ENCODE measurements at regions not wholly inside any gene's neighbourhood (a gene's known extent, or its start where the extent isn't known, plus 50 kb on each side); places are given as distances from the start of the nearest gene placed in this dataset.
"Not testable (repeated sequence)": the region's sequence is repeated elsewhere in the genome, so short reads cannot be mapped to it uniquely, and the experiment has no call there.

- no peak for DNase-seq
Observed at GRCh38 chr7:126177782-126178181, 1075.0 kb downstream of the GRM8 start.

GRCh38 chr7:126166645-126167044 lies 1086.1 kb downstream of the GRM8 start:
- DNase-seq = no peak

GRCh38 chr7:126163647-126164046 lies 1089.1 kb downstream of the GRM8 start:
- DNase-seq = no peak

GRCh38 chr7:126157391-126157790 lies 1095.3 kb downstream of the GRM8 start:
- DNase-seq = no peak

- no peak for DNase-seq
Observed at GRCh38 chr7:126150278-126150958, 1102.3 kb downstream of the GRM8 start.

DNA sequence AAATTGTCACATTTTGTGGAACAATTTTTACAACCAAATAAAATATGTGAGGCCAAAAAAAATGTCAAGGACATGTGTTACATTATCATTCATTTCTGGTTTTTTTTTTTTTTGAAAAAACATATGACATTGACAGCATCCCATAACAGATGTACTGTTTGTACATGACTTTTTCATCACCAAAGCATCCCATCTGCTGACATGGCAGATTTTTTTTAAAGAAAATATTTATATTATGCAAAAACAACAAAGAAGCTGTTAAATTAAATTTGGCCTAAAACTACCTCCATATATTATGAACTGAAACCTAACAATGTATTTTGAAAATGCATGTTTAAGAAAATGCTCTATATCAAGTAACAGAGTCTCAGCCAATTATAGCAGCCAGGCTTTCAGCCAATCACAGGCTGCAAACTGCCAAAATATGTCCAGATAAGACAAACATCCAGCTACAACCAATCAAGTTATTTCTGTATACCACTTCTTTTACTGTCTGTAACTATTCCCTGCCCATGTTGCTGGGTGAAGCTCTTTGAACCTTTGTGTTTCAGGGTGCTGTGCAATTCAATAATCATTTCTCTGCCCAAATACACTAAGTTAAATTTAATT lies 1111.8 kb downstream of the GRM8 start:
- no peak for DNase-seq

DNA sequence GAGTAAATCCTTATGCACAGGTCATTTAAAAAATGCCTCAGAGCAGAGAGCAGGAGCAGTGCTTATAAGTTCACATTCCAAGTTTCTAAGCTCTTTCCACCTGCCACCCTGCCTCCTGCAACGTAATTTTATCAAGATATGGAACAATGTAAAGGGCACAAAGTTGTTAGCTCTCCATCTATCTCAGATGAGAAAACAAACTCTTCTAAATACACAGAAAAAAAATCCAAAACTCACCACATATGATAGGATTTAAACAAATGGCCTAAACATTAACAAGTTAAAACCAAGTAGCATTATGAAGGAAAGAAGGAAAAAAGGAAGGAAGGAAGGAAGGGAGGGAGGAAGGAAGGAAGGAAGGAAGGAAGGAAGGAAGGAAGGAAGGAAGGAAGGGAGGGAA lies 1132.8 kb downstream of the GRM8 start:
- no peak for DNase-seq

DNA sequence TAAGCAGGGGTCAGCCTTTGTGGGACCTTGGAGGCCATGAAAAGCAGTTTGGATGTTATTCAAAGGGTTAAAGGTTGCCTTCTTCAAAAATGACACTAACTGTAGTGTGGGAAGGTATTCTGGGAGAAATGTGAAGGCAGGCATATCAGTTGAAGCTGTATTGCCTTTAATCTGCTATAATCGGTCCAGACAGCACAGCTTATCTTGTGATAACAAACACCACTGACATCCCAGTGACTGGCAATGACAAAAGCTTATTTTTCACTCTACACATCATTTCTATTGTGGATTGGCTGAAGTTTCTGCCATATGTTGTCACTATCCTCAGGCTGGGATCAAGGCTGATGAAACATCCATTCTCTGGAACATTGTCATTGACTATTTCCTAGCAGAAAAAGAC lies 1149.2 kb downstream of the GRM8 start:
- no peak for DNase-seq

- DNase-seq = no peak
Observed at GRCh38 chr7:126083014-126083413, 1153.4 kb upstream of the POT1 start.

GRCh38 chr7:126079581-126079980 lies 1150.0 kb upstream of the POT1 start:
- no peak for DNase-seq

GRCh38 chr7:126079151-126079550 lies 1149.5 kb upstream of the POT1 start:
- DNase-seq = no peak

GRCh38 chr7:126065766-126066165 lies 1136.1 kb upstream of the POT1 start:
- no peak for DNase-seq

- DNase-seq = no peak
Observed at GRCh38 chr7:126057979-126058378, 1128.4 kb upstream of the POT1 start.

DNA sequence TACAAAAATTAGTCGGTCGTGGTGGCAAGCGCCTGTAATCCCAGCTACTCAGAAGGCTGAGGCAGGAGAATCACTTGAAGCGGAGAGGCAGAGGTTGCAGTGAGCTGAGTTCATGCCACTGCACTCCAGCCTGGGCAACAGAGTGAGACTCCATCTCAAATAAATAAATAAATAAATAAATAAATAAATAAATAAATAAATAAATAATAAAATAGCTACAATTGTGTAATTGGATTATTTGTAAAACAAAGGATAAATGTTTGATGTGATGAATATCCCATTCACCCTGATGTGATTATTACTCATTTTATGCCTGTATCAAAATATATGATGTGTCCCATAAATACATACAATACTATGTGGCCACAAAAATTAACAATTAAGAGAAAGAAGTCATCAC lies 1127.0 kb upstream of the POT1 start:
- not testable (repeated sequence) for DNase-seq

- DNase-seq = no peak
Observed at GRCh38 chr7:126052229-126052628, 1122.6 kb upstream of the POT1 start.

DNA sequence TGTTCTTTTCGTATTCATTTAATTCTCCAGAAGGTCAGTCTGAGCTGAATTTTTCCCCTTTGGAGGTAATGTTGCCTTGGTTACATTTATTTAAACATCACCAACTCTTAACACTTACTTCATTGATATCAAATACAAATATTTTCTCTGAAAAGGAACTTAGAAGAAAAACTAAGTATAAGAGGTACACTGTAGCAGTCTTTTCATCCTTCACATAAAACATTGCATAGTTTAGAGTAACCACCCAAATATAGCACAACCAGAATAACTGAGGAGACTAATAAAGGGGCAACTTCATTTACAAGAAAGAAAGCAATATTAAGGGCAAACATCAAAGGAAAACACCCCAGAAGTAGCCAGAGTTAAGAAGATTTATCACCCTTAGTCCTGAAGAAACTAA lies 1115.0 kb upstream of the POT1 start:
- DNase-seq = no peak

DNA sequence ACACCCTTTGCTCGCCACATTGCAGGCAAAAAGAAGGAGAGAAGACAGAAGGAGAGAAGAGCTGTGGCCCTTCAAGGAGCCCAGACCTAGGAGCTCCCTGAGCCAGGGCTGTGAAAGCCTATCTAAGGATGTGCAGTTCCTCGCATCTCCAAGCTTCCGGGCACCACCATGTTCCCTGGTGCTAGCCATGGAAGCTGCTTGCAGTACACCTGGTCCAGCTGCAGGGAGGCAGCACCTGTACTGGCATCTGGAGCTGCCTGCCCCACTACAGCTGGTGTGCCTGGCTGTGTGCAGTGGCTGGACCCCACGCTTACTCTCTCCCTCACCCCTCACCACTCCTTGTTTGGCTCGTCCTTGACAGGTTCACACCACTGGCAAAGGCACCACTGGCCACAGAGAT lies 1111.8 kb upstream of the POT1 start:
- DNase-seq = no peak

- no peak for DNase-seq
Observed at GRCh38 chr7:126040114-126041045, 1110.8 kb upstream of the POT1 start.

DNA sequence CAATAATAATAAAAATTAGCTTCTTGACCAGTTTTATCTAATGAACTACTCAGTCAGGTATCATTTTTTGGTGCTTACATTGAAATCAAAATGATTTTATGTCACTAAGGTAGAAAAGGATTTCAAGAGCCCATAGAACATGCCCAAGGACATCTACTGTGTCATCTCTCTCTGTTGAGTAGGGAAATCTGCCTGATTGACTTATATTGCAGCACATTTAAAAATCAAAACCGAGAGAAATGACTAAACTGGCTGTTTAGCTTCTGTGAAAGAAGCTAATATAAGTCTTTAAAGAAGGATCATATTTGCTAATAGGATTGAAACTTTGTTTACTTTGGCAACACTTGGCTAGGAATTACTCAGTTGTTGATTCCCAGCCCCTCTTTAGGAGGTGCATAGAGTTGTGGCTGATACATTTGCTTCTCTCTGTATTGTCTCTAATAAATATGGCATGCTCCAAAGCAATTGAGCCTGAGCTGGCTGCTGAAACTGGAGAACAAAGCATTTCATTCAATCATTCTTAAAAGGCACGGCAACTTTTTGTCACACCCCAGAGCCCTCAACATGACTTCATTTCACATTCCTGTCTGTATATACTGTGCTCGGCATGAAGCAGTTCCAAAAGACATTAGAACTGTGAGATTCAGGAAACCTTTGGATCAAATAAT lies 1096.9 kb upstream of the POT1 start:
- no peak for DNase-seq

DNA sequence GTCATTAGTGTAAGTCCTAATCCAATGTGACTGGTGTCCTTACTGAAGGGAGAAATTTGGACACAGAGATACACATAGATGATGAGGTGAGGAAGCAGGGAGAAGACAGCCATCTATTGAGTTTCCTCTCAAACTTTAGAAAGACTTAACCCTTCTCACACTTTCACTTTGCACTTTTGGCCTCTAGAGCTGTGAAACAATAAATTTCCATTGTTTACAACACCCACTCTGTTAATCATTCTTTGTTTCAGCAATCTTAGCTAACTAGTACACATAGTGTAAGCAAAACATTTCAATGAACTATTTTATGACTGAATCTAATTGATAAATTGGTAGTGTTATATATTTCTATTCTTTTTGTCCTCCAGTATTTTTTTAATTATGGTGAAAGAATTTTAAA lies 1092.8 kb upstream of the POT1 start:
- DNase-seq = no peak

GRCh38 chr7:126016722-126017121 lies 1087.1 kb upstream of the POT1 start:
- no peak for DNase-seq

DNA sequence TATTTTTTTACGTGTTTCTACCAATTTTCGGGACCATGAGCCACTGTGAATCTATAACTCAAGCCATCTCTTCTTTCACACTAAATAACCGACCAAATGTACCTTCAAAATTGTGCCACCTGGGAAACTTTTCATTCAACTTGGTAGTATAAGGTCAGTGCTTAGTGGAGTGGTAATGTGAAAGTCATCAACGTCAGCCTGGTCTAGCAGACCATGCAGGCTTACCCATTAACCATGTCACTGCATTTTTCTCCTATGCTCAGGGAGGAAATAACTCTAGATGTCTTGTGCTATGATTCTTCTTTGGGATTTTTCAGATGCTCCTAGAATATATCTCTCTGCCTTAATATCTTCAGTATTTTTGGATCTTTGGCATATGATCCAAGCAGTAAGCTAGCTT lies 1075.4 kb upstream of the POT1 start:
- no peak for DNase-seq

DNA sequence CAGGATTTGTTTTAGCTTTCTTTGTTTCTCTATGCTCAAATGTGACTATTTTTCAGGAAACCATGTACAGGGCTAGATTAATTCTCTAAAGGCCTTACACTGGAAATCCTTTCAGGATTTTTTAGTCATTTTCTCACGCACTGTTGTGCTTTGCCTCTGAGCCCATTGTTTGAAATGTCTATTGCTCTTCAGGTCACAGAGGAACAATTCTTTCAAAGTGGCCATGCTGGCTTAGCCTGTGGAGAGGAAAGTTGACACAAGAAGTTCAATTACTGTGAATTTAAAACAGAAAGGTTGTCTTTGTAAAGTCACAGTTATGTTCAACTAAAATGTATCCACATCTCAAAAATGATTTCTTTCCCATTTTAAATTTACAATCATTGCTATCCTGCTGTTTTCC lies 1071.7 kb upstream of the POT1 start:
- DNase-seq = no peak
